K562 (cell line): ENCODE measurements at regions not wholly inside any gene's neighbourhood (a gene's known extent, or its start where the extent isn't known, plus 50 kb on each side); places are given as distances from the start of the nearest gene placed in this dataset.

Experiments
- ATAC-seq: fragments of 200-7000 bp; cut with Tn5 transposase; 3 replicates; pipeline ENCODE4 v1.9.1; 2020; ENCODE audit warnings: moderate library complexity
- BruUV-seq: library from RNA; stranded (reverse); fragments of 400-500 nt; replicated peaks from 2 replicates; lab custom pipeline; 2021; lab: Mats Ljungman, UMichigan
- CTCF ChIA-PET: fragments of 300-600 bp; formaldehyde crosslinking; extraction: SDS; loops from one replicate; lab custom pipeline; 2021; ENCODE audit warnings: low intra/inter-chr PET ratio; lab: Yijun Ruan, JAX
- POLR2A ChIA-PET: fragments of 300-600, 350-650 bp; sonication (Branson Sonifier 250); formaldehyde crosslinking; extraction: SDS; loops from one replicate; lab custom pipeline; 2021; ENCODE audit warnings: antibody characterized with exemption, inconsistent platforms; lab: Yijun Ruan, JAX
- DNase-seq, 4 experiments: peaks; one replicate each; pipeline versions ENCODE4 v3.0.0 to v3.0.0-alpha.2; 2011 to 2018; ENCODE audit warnings: low spot score in 3 of 4, mixed read lengths in 3 of 4; ENCODE audit errors: extremely low read depth in 1 of 4
- FAIRE-seq: peaks from 2 replicates; lab custom pipeline; 2011; peaks lifted over from hg19 to GRCh38; lab: Jason Lieb, UNC
- H2AFZ ChIP-seq: 2 replicates; pipeline ENCODE4 v1.6.0; 2011; ENCODE audit warnings: low read depth, low read length, control low read depth, inconsistent platforms
- H3K27ac ChIP-seq: fragments of 200-600 bp; 3 replicates; pipeline ENCODE4 v1.8.0; 2011; ENCODE audit warnings: low read depth, mild to moderate bottlenecking, control low read depth, inconsistent platforms, low read length, moderate library complexity, mixed read lengths; ENCODE audit errors: extremely low read depth
- H3K27me3 ChIP-seq, 2 experiments: fragments of 300-600 bp in 1 of 2; 2 replicates in 1 of 2; 3 replicates in 1 of 2; pipeline versions ENCODE4 v1.6.0 to v1.8.0; 2011; ENCODE audit warnings: inconsistent platforms in 2 of 2, low read length in 2 of 2, mild to moderate bottlenecking in 1 of 2, mixed read lengths in 1 of 2, moderate library complexity in 1 of 2; ENCODE audit not compliant: control insufficient read depth in 2 of 2, insufficient read depth in 2 of 2
- H3K36me3 ChIP-seq: fragments of 300-600 bp; 3 replicates; pipeline ENCODE4 v1.8.0; 2011; ENCODE audit warnings: mild to moderate bottlenecking, low read length, inconsistent platforms; ENCODE audit not compliant: control insufficient read depth, insufficient read depth
- H3K4me1 ChIP-seq, 2 experiments: fragments of 200-600 bp in 1 of 2; replicated peaks in 1 of 2; 2 replicates in 1 of 2; 3 replicates in 1 of 2; pipeline versions ENCODE4 v1.5.1 to v1.8.0; 2011; ENCODE audit warnings: inconsistent platforms in 2 of 2, low read length in 2 of 2, mild to moderate bottlenecking in 1 of 2, mixed read lengths in 1 of 2, moderate library complexity in 1 of 2; ENCODE audit not compliant: control insufficient read depth in 2 of 2, insufficient read depth in 2 of 2
- H3K4me2 ChIP-seq: 2 replicates; pipeline ENCODE4 v1.6.1; 2011; ENCODE audit warnings: low read length, control low read depth, inconsistent platforms, mixed read lengths; ENCODE audit not compliant: insufficient read depth
- H3K4me3 ChIP-seq: fragments of 200-600 bp; sonication (generic), shearing (Covaris generic); 2 replicates; pipeline ENCODE4 v1.5.1; 2016; ENCODE audit warnings: control low read depth, inconsistent platforms
- H3K79me2 ChIP-seq: fragments of 200-600 bp; 3 replicates; pipeline ENCODE4 v1.8.0; 2011; ENCODE audit warnings: low read length, inconsistent platforms; ENCODE audit not compliant: control insufficient read depth, insufficient read depth
- H3K9ac ChIP-seq, 2 experiments: 2 replicates each; pipeline versions ENCODE4 v1.6.0 to v1.6.1; 2011; ENCODE audit warnings: low read depth in 2 of 2, low read length in 2 of 2, control low read depth in 1 of 2, inconsistent platforms in 1 of 2, mild to moderate bottlenecking in 1 of 2, mixed read lengths in 1 of 2; ENCODE audit not compliant: insufficient read depth in 1 of 2
- H3K9me1 ChIP-seq: one replicate; pipeline ENCODE4 v1.6.0; 2011; ENCODE audit warnings: inconsistent platforms, mild to moderate bottlenecking, low read length, moderate library complexity; ENCODE audit not compliant: control insufficient read depth, insufficient read depth
- H3K9me3 ChIP-seq: replicated peaks from 2 replicates; pipeline ENCODE4 v1.5.1; 2011; ENCODE audit warnings: low read depth, low read length, inconsistent platforms; ENCODE audit not compliant: control insufficient read depth, insufficient read depth
- H4K20me1 ChIP-seq: replicated peaks from 2 replicates; pipeline ENCODE4 v1.6.1; 2011; ENCODE audit warnings: low read length, inconsistent platforms, mixed read lengths; ENCODE audit not compliant: control insufficient read depth, insufficient read depth
- CEBPG ChIP-seq, 3 experiments: fragments of 200-800 bp in 1 of 3; sonication (Bioruptor generic) in 1 of 3; sonication (generic) in 1 of 3; formaldehyde crosslinking in 1 of 3; IDR thresholded peaks in 2 of 3; conservative IDR thresholded peaks in 1 of 3; 2 replicates each; pipeline versions ENCODE4 v1.6.1 to v1.8.0; 2016 to 2022; ENCODE audit warnings: missing compliant biosample characterization in 2 of 3, missing genetic modification characterization in 2 of 3, mild to moderate bottlenecking in 1 of 3, missing genetic modification reagents in 1 of 3
- CREBBP ChIP-seq: IDR thresholded peaks from one replicate; pipeline ENCODE4 v1.6.1; 2012; ENCODE audit warnings: low read depth, mild to moderate bottlenecking, control low read depth, inconsistent platforms, low read length
- E2F1 ChIP-seq: sonication (generic); formaldehyde crosslinking; IDR thresholded peaks from 2 replicates; pipeline ENCODE4 v1.8.1; 2023; ENCODE audit warnings: mild to moderate bottlenecking, missing genetic modification reagents, moderate library complexity
- RREB1 ChIP-seq: fragments of 250-450 bp; sonication (Bioruptor Pico); IDR thresholded peaks from 2 replicates; pipeline ENCODE4 v1.4.0; 2020
- WGBS: fragments of 100-300 bp; shearing (Covaris generic); methylation state at CpG from one replicate; pipeline ENCODE4 v1.1.6; 2016; ENCODE audit warnings: low coverage, mixed read lengths; ENCODE audit not compliant: insufficient coverage; ENCODE audit errors: missing lambda C conversion rate; 5-methylcytosine and 5-hydroxymethylcytosine counted together
- in situ Hi-C: fragments of 300-500 bp; cut with MboI; formaldehyde crosslinking; loops from 4 replicates; pipeline ENCODE4 v1.15.0; 2018; ENCODE audit warnings: inconsistent platforms, mixed read lengths
- intact Hi-C: fragments of 100-400 bp; cut with micrococcal nuclease; formaldehyde crosslinking; loops from 2 replicates; pipeline ENCODE4 v1.14.2; 2022

GRCh38 chr5:93008502-93009207 lies 572.4 kb downstream of the NR2F1-AS1 start:
- H4K20me1 ChIP-seq, result no peaks in the 10 kb centered on the region
- no peak for TF ChIP-seq CEBPG (CRISPR knock-in tag; IDR thresholded peaks at IDR 0.05)
- TF ChIP-seq CEBPG (tag; conservative IDR thresholded peaks at IDR 0.05 in 1 of 2, IDR thresholded peaks at IDR 0.05 in 1 of 2), result peak in 1 of 2 experiments; percentile 50; a peak in 2 of 4 replicates
- no peak for TF ChIP-seq CREBBP
- no peak overlapping the region for H2AFZ ChIP-seq
- no peaks in the 10 kb centered on the region for H3K36me3 ChIP-seq
- ChIA-PET CTCF (no interaction called here), POLR2A (no interaction called here)
- H3K4me2 ChIP-seq, result no peak overlapping the region
- no peak overlapping the region for H3K4me3 ChIP-seq
- no peaks in the 10 kb centered on the region for H3K79me2 ChIP-seq
- 4% methylated on average over 7 of the region's 7 CpGs for WGBS
- H3K9ac ChIP-seq, result no peak overlapping the region
- no peaks in the 10 kb centered on the region for H3K9me1 ChIP-seq
- no peak for FAIRE-seq
- no peak for ATAC-seq
- no peaks in the 10 kb centered on the region for H3K27me3 ChIP-seq
- H3K9me3 ChIP-seq, result no peaks in the 10 kb centered on the region
- no TSS peak for BruUV-seq
- no peak for DNase-seq
- no peak overlapping the region for H3K27ac ChIP-seq
- intact Hi-C loops (no loop called here), in situ Hi-C loops (no loop called here)
- no peaks in the 10 kb centered on the region for H3K4me1 ChIP-seq

GRCh38 chr5:93006915-93007314 lies 574.1 kb downstream of the NR2F1-AS1 start:
- no peak overlapping the region for H3K4me2 ChIP-seq
- H3K79me2 ChIP-seq, result no peaks in the 10 kb centered on the region
- H2AFZ ChIP-seq, result no peak overlapping the region
- DNase-seq, result no peak
- H3K27me3 ChIP-seq, result no peaks in the 10 kb centered on the region
- no peak for FAIRE-seq
- POLR2A ChIA-PET, result no interaction called here
- H3K9ac ChIP-seq, result no peak overlapping the region
- no peaks in the 10 kb centered on the region for H3K36me3 ChIP-seq
- no peaks in the 10 kb centered on the region for H4K20me1 ChIP-seq
- CTCF ChIA-PET, result no interaction called here
- WGBS, result 7% methylated on average over 2 of the region's 2 CpGs
- BruUV-seq, result no TSS peak
- in situ Hi-C loops, result no loop called here
- H3K4me1 ChIP-seq, result no peaks in the 10 kb centered on the region
- intact Hi-C loops, result no loop called here
- no peaks in the 10 kb centered on the region for H3K9me3 ChIP-seq
- no peak overlapping the region for H3K4me3 ChIP-seq
- no peaks in the 10 kb centered on the region for H3K9me1 ChIP-seq
- H3K27ac ChIP-seq, result no peak overlapping the region
- ATAC-seq, result no peak
- TF ChIP-seq RREB1 (CRISPR knock-in tag), result no peak
- TF ChIP-seq E2F1 (CRISPR knock-in tag), result no peak
